GM19395 (cell line): ENCODE measurements at regions not wholly inside any gene's neighbourhood (a gene's known extent, or its start where the extent isn't known, plus 50 kb on each side); places are given as distances from the start of the nearest gene placed in this dataset.
A peak's percentile ranks its signal among the peaks of the same experiment; 100 is the strongest.

Experiments
- ATAC-seq: cut with Tn5 transposase; IDR thresholded peaks from one replicate; pipeline ENCODE4 v1.9.1; 2021; ENCODE audit warnings: mild to moderate bottlenecking, moderate library complexity; ENCODE audit not compliant: unreplicated experiment

DNA sequence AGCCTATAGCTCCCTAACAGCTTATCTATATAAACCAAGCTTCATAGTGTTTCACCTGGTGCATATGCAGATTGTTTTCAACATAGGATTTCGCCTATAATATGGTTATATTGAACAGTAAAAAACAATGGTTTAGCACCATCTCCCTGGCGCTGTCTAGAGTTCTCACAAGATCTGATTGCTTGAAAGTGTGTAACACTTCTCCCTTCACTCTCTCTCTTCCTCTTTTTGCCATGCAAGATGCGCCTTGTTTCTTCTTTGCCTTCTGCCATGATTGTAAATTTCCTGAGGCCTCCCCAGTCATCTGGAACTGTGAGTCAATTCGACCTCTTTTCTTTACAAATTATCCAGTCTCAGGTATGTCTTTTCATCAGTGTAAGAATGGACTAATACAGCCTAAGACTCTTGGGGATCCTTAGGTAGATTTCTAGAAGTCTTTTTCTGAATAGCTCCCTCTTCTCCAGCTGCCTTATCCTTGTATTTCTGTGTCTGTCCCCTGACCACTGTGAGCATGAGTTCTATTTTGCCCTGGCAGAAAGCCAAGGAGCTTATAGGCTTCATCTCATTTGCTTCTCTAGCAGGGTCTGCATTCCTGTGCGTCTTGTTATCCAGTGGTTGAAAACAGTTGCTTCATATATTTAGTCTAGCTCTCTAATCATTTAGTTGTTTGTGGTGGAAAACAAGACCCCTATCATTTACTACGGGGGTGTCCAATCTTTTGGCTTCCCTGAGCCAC, 401.6 kb downstream of the GPD2 start:
- no peak for ATAC-seq

DNA sequence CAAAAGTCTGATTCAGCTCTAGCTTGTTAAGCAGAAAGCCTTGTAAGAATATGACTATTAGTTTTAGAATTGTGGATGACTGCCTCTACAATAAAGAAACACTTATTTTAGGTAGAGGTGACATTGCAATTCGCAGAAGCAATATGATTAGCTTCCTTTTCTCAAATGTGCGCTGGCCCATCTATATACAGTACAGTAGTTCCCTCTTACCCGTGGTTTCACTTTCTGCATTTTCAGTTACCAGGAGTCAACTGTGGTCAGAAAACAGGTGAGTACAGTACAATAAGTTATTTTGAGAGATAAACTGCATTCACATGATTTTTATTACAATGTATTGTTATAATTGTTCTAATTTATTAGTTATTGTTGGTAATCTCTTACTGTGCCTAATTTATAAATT, 405.1 kb downstream of the GPD2 start:
- peak; percentile 68 for ATAC-seq

GRCh38 chr2:156845806-156846558, 409.8 kb downstream of the GPD2 start:
- ATAC-seq: no peak

DNA sequence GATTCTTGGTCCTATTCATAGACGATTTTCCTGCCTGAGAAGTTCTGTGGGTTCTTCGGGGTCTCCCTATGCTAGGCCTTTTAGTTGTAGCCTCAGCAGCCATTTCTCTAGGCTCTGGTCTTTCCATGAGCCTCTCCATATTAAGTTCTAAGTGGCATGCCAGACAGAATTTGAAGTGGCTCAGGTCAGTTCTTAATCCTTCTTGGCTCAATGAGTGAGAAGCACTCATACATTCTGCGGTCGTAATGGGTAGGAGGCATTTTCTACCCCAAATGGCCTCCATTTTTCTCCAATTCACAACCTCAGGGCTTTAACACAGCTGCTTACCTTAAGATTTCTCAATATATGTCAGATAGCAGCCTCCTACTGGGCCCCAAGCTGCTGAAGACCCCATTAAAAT, 405.3 kb upstream of the GALNT5 start:
- ATAC-seq: no peak

GRCh38 chr2:156852681-156853080, 404.8 kb upstream of the GALNT5 start:
- no peak for ATAC-seq

DNA sequence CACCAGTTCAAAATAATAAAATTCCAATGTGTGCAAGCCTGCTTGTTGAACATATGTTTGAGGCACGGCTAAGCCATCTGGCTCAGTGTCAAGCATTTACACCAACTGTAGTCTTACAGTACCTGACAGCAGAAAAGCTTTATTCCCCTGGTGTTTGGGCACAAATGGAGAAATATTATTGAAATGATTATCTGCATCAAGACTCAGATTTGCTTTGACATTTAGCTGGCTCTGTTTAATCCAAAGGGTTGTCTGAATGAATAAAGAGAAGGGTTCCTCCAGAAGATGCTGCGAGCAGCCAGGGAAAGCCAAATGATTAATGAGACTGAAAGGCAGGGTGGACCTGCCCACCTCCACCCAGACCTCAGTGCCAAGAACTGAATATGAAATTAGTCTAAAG, 393.2 kb upstream of the GALNT5 start:
- ATAC-seq: no peak

- no peak for ATAC-seq
Observed at GRCh38 chr2:156864753-156865152, 392.8 kb upstream of the GALNT5 start.

DNA sequence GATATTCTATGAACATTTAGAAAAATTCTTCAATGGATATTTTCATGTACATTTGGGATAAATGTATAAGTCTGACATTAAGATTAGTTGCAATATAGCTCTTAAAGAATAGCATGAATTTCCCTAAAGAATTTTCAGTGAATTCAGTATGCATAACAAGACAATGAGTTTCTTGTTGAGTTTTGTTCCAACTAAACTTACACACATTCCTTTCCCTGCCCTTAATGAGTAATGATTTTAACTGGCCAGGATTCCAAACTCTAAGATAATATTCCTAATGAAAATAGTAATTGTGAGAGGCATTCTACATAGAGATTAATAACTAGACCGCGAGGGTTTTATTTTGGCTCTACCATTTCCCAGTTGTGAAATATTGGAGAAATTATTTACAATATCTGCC, 390.3 kb upstream of the GALNT5 start:
- no peak for ATAC-seq

- ATAC-seq: no peak
Observed at GRCh38 chr2:156874707-156875106, 382.8 kb upstream of the GALNT5 start.

GRCh38 chr2:156883804-156884203, 373.7 kb upstream of the GALNT5 start:
- no peak for ATAC-seq

- no peak for ATAC-seq
Observed at GRCh38 chr2:156884216-156884615, 373.3 kb upstream of the GALNT5 start.

- ATAC-seq: no peak
Observed at GRCh38 chr2:156890529-156891148, 366.9 kb upstream of the GALNT5 start.

DNA sequence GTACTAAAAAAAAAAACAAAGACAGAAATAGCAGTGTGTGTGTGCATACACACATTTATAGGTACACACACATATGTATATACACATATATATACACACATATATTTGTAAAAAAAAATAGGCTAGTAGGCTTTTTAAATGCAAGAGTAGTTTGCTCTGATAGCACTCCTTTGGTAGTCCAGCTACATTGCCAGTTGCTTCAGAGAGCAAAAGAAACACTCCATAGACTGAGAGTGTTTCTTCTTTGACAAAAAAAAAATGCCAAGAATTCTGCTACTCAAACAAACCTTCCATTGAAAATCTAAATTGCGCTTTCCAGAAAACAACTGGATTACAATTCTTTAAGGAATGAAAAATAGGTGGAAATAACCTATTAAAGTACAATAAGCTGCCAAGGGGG, 365.9 kb upstream of the GALNT5 start:
- no peak for ATAC-seq

DNA sequence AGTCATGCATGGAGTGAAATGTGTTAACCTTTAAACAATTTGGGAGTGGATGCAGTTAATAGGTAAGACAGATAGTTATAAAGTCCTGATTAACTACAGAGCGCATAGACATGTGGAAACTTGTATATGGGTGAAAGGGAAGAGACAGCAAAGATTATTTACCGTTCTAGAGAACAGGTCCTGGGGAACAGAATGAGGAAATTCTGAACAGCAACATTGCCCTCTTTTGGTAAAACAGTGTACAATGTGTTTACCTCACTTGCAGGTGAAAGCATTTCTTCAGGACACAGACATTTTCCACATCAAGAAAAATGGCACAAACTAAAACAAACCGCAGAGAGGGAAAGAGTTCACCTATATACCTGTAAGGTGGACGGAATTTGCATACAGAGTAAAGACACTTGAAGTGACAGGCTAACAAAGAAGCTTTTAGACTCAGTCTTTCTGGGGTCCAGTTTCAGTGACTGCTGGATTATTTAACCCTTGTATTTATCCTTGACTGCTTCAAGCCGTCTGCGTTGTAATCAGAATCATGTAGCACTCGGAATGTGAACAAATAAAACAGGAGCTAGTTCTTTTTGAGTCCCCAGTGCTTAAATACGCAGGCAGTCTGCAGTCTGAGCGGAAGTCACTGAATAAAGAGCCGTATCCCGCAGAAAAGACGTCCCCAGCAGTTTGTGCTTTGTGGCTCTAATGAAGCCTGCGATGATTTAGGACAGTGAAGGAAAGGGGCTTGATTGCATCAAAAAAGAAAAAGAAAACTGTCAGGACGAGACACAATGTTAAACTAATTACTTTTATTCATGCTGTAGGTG, 364.8 kb upstream of the GALNT5 start:
- ATAC-seq: peak; percentile 37

GRCh38 chr2:156896294-156896693, 361.2 kb upstream of the GALNT5 start:
- peak; percentile 98 for ATAC-seq

DNA sequence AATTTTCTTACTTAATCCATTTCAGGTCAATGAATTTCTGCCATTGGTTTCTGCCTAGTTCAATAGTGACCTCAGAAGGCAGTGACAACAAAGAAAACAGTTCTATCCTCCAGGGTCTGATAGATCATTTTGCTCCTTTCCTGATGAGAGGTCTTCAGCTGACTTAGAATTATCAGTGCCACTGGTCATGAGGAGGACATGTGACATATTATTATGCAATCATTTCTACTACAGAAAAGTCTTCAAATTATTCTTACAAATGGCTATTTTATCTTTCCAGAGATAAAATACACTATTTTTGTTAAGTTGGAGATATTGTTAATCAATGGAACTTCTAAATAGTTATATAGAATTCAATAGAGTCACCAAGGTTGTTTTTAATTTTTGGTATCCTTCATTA, 360.0 kb upstream of the GALNT5 start:
- no peak for ATAC-seq

GRCh38 chr2:156901373-156902031, 356.0 kb upstream of the GALNT5 start:
- no peak for ATAC-seq

GRCh38 chr2:156903335-156903734, 354.2 kb upstream of the GALNT5 start:
- no peak for ATAC-seq

GRCh38 chr2:156907806-156908205, 349.7 kb upstream of the GALNT5 start:
- ATAC-seq: peak; percentile 71

- peak; percentile 85 for ATAC-seq
Observed at GRCh38 chr2:156908825-156909224, 348.7 kb upstream of the GALNT5 start.

- ATAC-seq: no peak
Observed at GRCh38 chr2:156909983-156910382, 347.5 kb upstream of the GALNT5 start.
